Brain pericyte (primary cell): ENCODE measurements at regions not wholly inside any gene's neighbourhood (a gene's known extent, or its start where the extent isn't known, plus 50 kb on each side); places are given as distances from the start of the nearest gene placed in this dataset.

Experiments
- DNase-seq: peaks from one replicate; pipeline ENCODE4 v3.0.0-alpha.2; 2012; ENCODE audit warnings: low read depth, low spot score

DNA sequence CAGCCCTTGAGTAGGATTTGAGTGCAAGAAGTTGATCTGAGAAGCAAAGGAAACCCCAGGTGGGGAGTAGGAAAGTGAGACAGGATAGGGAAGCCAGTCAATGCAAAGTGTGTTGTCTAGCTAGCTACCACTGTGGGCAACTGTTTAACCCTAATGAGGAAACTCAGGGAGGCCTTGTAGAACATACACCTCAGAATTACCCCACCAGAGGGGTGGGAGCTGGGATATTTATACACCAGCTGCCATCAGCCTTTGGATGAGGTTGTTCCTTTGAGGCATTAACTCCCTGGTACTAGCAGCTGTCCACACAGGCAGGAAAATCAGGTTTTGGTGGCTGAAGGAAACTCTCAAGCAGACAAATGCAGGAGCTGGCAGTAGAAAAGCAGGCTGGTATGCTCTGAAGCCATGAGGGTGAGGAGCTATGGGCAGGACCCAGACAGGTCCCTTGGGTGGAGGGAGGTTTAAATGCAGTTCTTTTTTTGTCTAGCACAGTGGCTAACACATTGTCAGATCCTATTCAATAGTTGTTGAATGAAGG, 60.1 kb upstream of the ARID5B start:
- no peak for DNase-seq

DNA sequence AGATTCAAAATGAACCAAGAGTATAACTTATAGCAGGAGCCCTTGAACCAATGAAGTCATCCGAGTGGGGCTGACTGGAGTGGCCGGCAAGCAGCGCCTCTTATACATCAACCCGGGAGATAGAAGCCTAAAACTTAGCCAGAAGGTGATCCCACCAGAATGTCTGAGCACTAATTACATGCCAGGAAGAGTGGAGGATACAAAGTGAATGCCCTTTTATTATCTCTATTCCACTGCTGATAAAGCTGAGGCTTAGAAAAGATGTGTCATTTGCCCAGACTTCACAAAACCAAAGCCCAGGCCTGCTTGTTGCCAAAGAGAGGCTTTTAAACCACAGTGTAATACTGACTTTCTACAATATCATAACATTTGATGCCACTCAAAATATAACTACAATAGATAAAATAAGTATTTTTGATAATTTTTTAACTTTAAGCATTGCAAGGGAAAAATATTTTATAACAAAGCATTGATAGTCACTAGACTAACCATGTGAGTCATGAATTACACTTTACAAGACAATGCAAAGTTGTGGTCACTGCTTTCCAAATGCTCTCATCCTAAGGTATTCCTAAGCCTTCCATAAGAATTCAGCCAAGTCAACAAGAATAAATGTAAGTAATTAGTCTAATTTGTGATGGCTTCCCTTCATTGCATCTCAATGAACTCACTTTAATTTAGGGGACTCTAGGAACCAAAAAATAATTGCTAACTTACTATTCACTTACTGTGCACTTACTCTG, 58.6 kb upstream of the ARID5B start:
- DNase-seq = no peak

DNA sequence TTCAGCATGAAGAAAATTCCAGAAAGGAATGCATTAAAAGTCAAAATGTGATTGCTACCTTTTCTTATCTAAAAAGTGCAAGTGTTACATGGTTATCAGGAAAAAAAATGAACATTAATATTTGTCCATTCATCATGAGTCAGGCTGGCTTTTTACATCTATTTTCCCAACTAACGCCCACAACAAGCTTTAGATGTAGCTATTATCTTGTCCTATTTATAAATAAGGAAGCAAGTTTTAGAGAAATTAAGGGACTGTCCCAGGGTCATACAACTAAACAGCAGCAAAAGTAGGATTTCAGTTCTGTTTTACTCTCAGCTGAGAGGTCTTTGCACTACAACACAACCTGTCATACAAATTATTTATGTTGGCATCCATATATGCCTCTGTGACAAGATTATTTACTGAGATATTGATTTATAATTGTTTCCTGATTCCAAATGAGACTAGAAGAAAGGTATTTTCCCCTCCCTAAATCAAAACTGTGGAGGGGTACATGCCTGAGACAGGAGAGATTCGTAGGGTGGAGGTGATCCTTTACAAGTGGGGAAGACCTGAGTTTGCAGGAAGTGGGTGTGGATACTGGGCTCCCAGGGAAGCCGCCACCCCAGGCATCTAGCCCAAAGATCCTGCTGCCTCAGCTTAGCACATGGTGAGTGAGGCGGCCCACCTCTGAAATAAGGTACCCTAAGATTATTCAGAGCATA, 57.2 kb upstream of the ARID5B start:
- DNase-seq = no peak

DNA sequence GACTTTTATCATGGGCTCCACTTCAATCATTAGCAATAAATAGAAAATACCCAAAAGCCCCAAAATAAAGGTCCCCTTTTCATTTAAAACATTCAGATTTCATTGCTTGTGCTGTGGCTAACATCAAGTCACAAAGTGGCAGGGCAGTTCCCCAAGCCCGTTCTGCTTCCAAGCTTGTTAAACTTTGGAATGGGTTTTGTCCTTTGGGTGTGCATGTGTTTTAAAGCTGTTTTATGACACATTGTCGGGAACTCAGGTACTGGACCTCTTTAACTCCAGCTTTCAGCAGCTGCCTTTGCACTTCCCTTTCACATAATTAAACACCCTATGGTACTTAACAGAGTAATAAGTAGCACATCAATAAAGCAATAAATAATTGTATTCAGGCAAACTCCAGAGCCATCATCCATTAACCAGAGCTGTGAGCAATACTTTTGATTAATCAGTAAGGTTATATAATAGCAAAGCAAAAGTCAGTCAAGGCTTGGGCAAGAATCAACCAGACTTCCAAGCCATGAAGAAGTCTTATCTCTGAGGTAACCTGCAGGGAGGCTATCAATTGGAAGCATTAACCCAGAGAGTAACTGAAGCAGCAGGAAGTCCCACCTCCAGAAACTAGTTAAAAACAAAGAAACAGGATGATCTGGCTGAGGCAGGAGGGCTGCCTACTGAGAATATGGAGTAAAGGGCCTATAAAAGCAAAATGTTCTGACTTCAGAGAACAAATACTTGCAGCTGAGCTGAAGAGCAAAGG, 56.1 kb upstream of the ARID5B start:
- no peak for DNase-seq

DNA sequence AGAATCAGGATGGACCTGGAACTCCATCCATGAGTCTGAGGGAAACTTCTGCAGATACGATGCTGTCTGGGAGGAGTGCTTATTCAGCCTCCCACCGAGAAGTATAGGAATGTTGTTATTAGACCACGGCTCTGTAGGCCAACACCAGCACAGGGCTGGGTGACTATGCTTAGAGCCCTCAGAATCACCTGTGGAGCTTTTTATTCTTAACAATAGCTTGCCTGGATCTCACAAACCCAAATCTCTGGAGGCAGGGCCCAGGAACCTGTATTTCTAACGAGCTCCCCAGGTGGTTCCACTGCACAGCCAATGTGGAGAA, 55.6 kb upstream of the ARID5B start:
- DNase-seq = peak; percentile 47

DNA sequence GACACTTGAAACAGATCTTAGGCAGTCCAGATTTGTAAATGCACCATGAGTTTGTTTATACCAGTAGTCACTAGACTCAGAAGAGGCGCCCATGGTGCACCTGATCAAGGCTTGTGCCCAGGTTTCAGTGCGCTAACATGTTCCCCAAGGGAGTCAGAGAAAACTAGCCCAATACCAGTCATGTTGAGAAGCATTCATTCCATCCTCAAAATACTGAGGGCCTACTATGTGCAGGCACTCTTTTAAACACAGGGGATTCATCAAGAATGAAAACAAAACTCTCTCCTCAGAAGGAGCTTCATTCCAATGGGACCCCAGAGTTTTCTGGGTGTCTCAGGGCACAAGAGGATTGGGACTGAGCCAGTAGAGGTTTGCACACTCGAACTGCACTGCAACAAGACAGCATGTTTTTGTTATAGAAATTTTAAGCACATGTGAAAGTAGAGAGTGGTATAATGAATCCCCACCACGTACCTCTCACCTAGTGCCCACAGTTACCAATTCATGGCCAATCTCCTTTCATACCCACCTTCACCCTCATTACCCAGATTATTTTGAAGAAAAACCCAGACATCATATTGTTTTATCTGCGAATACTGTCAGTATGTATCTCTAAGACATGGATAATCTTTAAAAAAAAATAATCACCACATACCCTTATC, 55.0 kb upstream of the ARID5B start:
- no peak for DNase-seq

DNA sequence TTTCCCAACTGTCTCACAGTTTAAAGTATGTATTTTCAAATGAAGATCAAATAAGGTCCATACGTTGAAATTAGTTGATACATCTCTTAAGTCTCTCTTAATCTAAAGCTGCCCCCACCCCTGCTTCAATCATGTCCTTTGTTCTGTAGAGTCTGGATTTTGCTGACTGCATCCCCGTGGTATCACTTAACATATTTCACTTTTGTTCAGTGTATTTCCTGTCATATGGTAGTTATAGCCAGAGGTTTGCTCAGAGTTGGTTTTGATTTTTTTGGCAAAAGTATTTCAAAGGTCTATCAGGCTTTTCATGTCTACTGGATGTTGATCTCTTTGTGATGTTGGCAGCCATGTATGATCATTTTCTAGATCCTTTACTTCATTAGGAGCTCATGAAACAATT, 54.4 kb upstream of the ARID5B start:
- no peak for DNase-seq

DNA sequence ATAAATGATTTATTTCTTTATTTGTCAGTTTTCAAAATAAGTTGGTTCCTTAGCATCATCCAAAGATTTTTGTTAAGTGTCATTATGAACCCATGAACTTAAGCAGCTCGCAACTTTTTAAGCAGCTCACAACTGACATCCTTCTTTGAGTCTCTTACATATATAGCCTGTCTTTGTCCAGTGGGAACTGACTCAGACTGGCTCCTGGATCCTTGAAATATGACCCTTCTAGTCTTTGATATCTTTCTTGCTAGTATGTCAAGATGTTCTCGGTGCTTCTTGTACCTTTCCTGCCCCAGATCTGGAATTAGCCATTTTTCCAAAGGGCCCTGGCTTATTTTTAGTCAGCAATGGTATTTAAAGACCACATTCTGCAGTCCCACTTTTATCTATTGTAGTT, 53.9 kb upstream of the ARID5B start:
- DNase-seq = no peak

DNA sequence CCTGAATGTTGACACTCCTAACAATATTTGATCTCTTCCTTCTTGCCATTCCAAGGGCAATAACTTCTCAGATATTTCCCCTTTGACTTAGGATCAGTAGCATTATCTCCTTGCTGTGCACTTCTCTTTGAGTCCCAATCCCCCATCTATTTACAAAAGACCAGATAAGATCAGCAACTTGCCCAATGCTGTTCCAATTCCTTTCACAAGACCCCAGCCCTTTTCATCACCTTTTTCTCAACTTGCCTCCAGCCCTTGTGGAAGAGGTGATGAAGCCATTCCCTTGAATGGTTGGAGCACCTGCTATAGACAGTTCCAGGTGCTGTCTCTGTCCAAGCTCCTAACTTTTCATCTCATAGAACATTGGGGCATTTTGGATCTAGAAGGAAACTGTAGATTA, 51.1 kb upstream of the ARID5B start:
- DNase-seq = no peak
